C4-2B (cell line): ENCODE measurements at regions not wholly inside any gene's neighbourhood (a gene's known extent, or its start where the extent isn't known, plus 50 kb on each side); places are given as distances from the start of the nearest gene placed in this dataset.
A peak's percentile ranks its signal among the peaks of the same experiment; 100 is the strongest.

Experiments used
- ZFX ChIP-seq: fragments of 450-650 bp; IDR thresholded peaks from 2 replicates; pipeline ENCODE4 v1.6.1; 2017
- TF ChIP-seq, protein P1 (sequence below): fragments of 450-650 bp; conservative IDR thresholded peaks from 2 replicates; pipeline ENCODE4 v1.5.1; 2017; ENCODE audit warnings: mild to moderate bottlenecking

DNA sequence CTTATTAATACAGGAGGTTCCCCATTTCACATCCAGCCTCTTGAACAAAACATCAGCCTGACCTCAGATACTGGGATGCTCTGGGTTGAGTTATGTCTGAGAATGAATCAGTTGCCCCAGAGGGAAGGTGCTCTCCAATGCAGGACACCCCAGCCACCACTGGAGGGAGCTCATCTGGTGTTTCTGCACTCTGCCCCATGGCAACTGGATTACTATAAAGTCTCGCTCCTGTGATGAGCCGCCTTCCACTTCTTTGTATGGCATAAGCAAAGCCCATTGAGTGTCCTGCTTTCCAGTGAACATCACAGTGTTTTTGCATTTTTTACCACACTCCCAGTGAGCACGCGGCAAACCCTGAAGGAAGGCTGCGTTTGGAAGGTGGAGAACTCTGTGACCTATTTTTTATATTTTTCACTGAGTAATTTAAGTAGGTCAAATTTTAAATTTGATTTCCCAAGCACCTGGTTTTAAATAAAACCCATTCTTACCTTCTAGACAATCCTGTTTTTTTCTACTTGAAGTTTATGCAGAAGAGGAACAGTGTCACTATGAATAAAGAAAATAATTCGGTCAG is 176.9 kb upstream of the WWC1 start:
- TF ChIP-seq, protein P1, sequence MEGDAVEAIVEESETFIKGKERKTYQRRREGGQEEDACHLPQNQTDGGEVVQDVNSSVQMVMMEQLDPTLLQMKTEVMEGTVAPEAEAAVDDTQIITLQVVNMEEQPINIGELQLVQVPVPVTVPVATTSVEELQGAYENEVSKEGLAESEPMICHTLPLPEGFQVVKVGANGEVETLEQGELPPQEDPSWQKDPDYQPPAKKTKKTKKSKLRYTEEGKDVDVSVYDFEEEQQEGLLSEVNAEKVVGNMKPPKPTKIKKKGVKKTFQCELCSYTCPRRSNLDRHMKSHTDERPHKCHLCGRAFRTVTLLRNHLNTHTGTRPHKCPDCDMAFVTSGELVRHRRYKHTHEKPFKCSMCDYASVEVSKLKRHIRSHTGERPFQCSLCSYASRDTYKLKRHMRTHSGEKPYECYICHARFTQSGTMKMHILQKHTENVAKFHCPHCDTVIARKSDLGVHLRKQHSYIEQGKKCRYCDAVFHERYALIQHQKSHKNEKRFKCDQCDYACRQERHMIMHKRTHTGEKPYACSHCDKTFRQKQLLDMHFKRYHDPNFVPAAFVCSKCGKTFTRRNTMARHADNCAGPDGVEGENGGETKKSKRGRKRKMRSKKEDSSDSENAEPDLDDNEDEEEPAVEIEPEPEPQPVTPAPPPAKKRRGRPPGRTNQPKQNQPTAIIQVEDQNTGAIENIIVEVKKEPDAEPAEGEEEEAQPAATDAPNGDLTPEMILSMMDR = peak; percentile 93
- no peak for TF ChIP-seq ZFX
